ENCODE measurements at regions not wholly inside any gene's neighbourhood (a gene's known extent, or its start where the extent isn't known, plus 50 kb on each side); places are given as distances from the start of the nearest gene placed in this dataset.

- Histone ChIP-seq H3K9ac (ENCODE audit: low read depth in 1 of 2, low read length in 2 of 2) (no peak overlapping the region), H3K27me3 (ENCODE audit: control insufficient read depth in 4 of 4, insufficient read depth in 4 of 4, low read length in 3 of 4) (no peaks in the 10 kb centered on the region), H3K4me1 (ENCODE audit: control insufficient read depth in 4 of 4, insufficient read depth in 4 of 4, low read length in 3 of 4) (no peaks in the 10 kb centered on the region), H3K4me3 (ENCODE audit: low read depth in 1 of 3, low read length in 3 of 3) (no peak overlapping the region), H3K36me3 (ENCODE audit: control insufficient read depth in 4 of 4, insufficient read depth in 3 of 4, low read depth in 1 of 4, low read length in 3 of 4) (no peaks in the 10 kb centered on the region), H3K9me3 (ENCODE audit: control insufficient read depth in 4 of 4, low read length in 3 of 4) (no peaks in the 10 kb centered on the region), H3K27ac (ENCODE audit: low read depth in 1 of 2, low read length in 2 of 2) (no peak overlapping the region)
- no peak for DNase-seq (ENCODE audit: low spot score)
- WGBS = 70% methylated on average over 4 of the region's 4 CpGs
- no peak for TF ChIP-seq TAF1 (conservative IDR thresholded peaks at IDR 0.05)
- TF ChIP-seq REST (IDR thresholded peaks at IDR 0.05) = no peak
- TF ChIP-seq ZBTB33 (IDR thresholded peaks at IDR 0.05) = no peak
- no peak for TF ChIP-seq JUND (IDR thresholded peaks at IDR 0.05)
- TF ChIP-seq HNF4A (conservative IDR thresholded peaks at IDR 0.05) = no peak
- TF ChIP-seq FOXA1 (IDR thresholded peaks at IDR 0.05) = no peak
- no peak for TF ChIP-seq RXRA (IDR thresholded peaks at IDR 0.05)
- no peak for TF ChIP-seq RAD21 (IDR thresholded peaks at IDR 0.05)
- no peak for TF ChIP-seq EGR1 (IDR thresholded peaks at IDR 0.05; ENCODE audit: low read depth in 2 of 2)
- TF ChIP-seq FOXA2 (IDR thresholded peaks at IDR 0.05) = no peak
- no peak for TF ChIP-seq CTCF (IDR thresholded peaks at IDR 0.05; ENCODE audit: low read depth, low read length, missing input control)
- TF ChIP-seq YY1 (IDR thresholded peaks at IDR 0.05) = no peak
- TF ChIP-seq NR2F2 (IDR thresholded peaks at IDR 0.05) = no peak
Measured at GRCh38 chr13:88739195-88739594, 1068.0 kb downstream of the SLITRK5 start.

- Histone ChIP-seq H3K9ac (ENCODE audit: low read depth in 1 of 2, low read length in 2 of 2) (no peak overlapping the region), H3K27me3 (ENCODE audit: control insufficient read depth in 4 of 4, insufficient read depth in 4 of 4, low read length in 3 of 4) (no peaks in the 10 kb centered on the region), H3K36me3 (ENCODE audit: control insufficient read depth in 4 of 4, insufficient read depth in 3 of 4, low read depth in 1 of 4, low read length in 3 of 4) (no peaks in the 10 kb centered on the region), H3K9me3 (ENCODE audit: control insufficient read depth in 4 of 4, low read length in 3 of 4) (no peaks in the 10 kb centered on the region), H3K4me1 (ENCODE audit: control insufficient read depth in 4 of 4, insufficient read depth in 4 of 4, low read length in 3 of 4) (no peaks in the 10 kb centered on the region), H3K27ac (ENCODE audit: low read depth in 1 of 2, low read length in 2 of 2) (no peak overlapping the region), H3K4me3 (ENCODE audit: low read depth in 1 of 3, low read length in 3 of 3) (no peak overlapping the region)
- no peak for TF ChIP-seq MAX (IDR thresholded peaks at IDR 0.05)
- TF ChIP-seq EGR1 (IDR thresholded peaks at IDR 0.05; ENCODE audit: low read depth in 2 of 2) = no peak
- TF ChIP-seq RAD21 (IDR thresholded peaks at IDR 0.05) = no peak
- DNase-seq (ENCODE audit: low spot score) = no peak
Measured at GRCh38 chr13:88744289-88744688, 1073.1 kb downstream of the SLITRK5 start.

Measured in liver (tissue), 8 donors.